Medulla oblongata (tissue), 1 donor: ENCODE measurements at regions not wholly inside any gene's neighbourhood (a gene's known extent, or its start where the extent isn't known, plus 50 kb on each side); places are given as distances from the start of the nearest gene placed in this dataset.
A peak's percentile ranks its signal among the peaks of the same experiment; 100 is the strongest.

ENCODE experiments used
- DNase-seq: peaks from one replicate; pipeline ENCODE4 v3.0.0-alpha.2; 2015; ENCODE audit errors: extremely low spot score

GRCh38 chr4:56757821-56758411 is 63.6 kb downstream of the SPINK2 start:
- DNase-seq: peak; percentile 18

GRCh38 chr4:56757261-56757746 is 64.2 kb downstream of the SPINK2 start:
- DNase-seq: no peak

- DNase-seq: no peak
These were observed 65.6 kb downstream of the SPINK2 start for GRCh38 chr4:56755901-56756300.

- no peak for DNase-seq
These were observed 68.5 kb downstream of the SPINK2 start for GRCh38 chr4:56752985-56753384.

- DNase-seq: no peak
These were observed 69.1 kb upstream of the HOPX start for GRCh38 chr4:56750231-56750630.

GRCh38 chr4:56748271-56748670 is 67.2 kb upstream of the HOPX start:
- DNase-seq: no peak

- no peak for DNase-seq
These were observed 65.5 kb upstream of the HOPX start for GRCh38 chr4:56746639-56747038.

GRCh38 chr4:56745042-56745441 is 63.9 kb upstream of the HOPX start:
- no peak for DNase-seq

- no peak for DNase-seq
These were observed 62.9 kb upstream of the HOPX start for GRCh38 chr4:56744030-56744429.

- DNase-seq: no peak
These were observed 62.5 kb upstream of the HOPX start for GRCh38 chr4:56743550-56743949.

GRCh38 chr4:56742080-56742871 is 61.2 kb upstream of the HOPX start:
- DNase-seq: no peak

- no peak for DNase-seq
These were observed 60.5 kb upstream of the HOPX start for GRCh38 chr4:56741595-56741994.

GRCh38 chr4:56739066-56739777 is 58.1 kb upstream of the HOPX start:
- DNase-seq: no peak

- DNase-seq: no peak
These were observed 56.6 kb upstream of the HOPX start for GRCh38 chr4:56737666-56738065.

GRCh38 chr4:56733352-56733751 is 52.3 kb upstream of the HOPX start:
- DNase-seq: no peak

- DNase-seq: no peak
These were observed 51.2 kb upstream of the HOPX start for GRCh38 chr4:56732301-56732700.

- DNase-seq: no peak
These were observed 50.8 kb upstream of the HOPX start for GRCh38 chr4:56731857-56732256.
